ENCODE measurements at regions not wholly inside any gene's neighbourhood (a gene's known extent, or its start where the extent isn't known, plus 50 kb on each side); places are given as distances from the start of the nearest gene placed in this dataset.

- no peak for TF ChIP-seq CTCF (IDR thresholded peaks at IDR 0.05)
- Mint-ChIP-seq H3K27ac (no peak overlapping the region), H3K4me1 (no peaks in the 10 kb centered on the region), H3K9me3 (no peaks in the 10 kb centered on the region), H3K4me3 (no peak overlapping the region), H3K36me3 (no peaks in the 10 kb centered on the region), H3K27me3 (ENCODE audit: low read depth in 2 of 2) (peaks cover 0 to 7% of the 10 kb centered on the region in 2 donors)
- 80% methylated on average over 4 of the region's 4 CpGs for WGBS (ENCODE audit: insufficient coverage)
- no peak for DNase-seq
- no peak for ATAC-seq
- intact Hi-C loops (cut with micrococcal nuclease): no loop called here
- H3K27me3 ChIP-seq (ENCODE audit: control insufficient read depth, insufficient read depth, low read length): no peaks in the 10 kb centered on the region
- H3K4me3 ChIP-seq (ENCODE audit: low read length): no peak overlapping the region
- no peaks in the 10 kb centered on the region for H3K4me1 ChIP-seq (ENCODE audit: control insufficient read depth, insufficient read depth, low read length)
- H3K9me3 ChIP-seq (ENCODE audit: control insufficient read depth, insufficient read depth, low read length): no peaks in the 10 kb centered on the region
- no peaks in the 10 kb centered on the region for H3K36me3 ChIP-seq (ENCODE audit: control insufficient read depth, insufficient read depth, low read length)
- H3K27ac ChIP-seq (ENCODE audit: low read length): no peak overlapping the region
Observed at GRCh38 chr14:54306806-54307205, 90.0 kb upstream of the CDKN3 start.

- intact Hi-C loops (cut with micrococcal nuclease): no loop called here
- ATAC-seq (no peak), DNase-seq (no peak)
- no peaks in the 10 kb centered on the region for H3K4me1 Mint-ChIP-seq
- no peaks in the 10 kb centered on the region for H3K9me3 ChIP-seq (ENCODE audit: control insufficient read depth, insufficient read depth, low read length)
- peaks cover 8 to 9% of the 10 kb centered on the region in 2 donors for H3K27me3 Mint-ChIP-seq (ENCODE audit: low read depth in 2 of 2)
- H3K27ac Mint-ChIP-seq: no peak overlapping the region
- no peaks in the 10 kb centered on the region for H3K36me3 ChIP-seq (ENCODE audit: control insufficient read depth, insufficient read depth, low read length)
- no peak overlapping the region for H3K4me3 Mint-ChIP-seq
- H3K4me3 ChIP-seq (ENCODE audit: low read length): no peak overlapping the region
- H3K27me3 ChIP-seq (ENCODE audit: control insufficient read depth, insufficient read depth, low read length): no peaks in the 10 kb centered on the region
- TF ChIP-seq CTCF (IDR thresholded peaks at IDR 0.05): no peak
- no peak overlapping the region for H3K27ac ChIP-seq (ENCODE audit: low read length)
- 63% methylated on average over 5 of the region's 5 CpGs for WGBS (ENCODE audit: insufficient coverage)
- no peaks in the 10 kb centered on the region for H3K9me3 Mint-ChIP-seq
- no peaks in the 10 kb centered on the region for H3K4me1 ChIP-seq (ENCODE audit: control insufficient read depth, insufficient read depth, low read length)
- no peaks in the 10 kb centered on the region for H3K36me3 Mint-ChIP-seq
Observed at GRCh38 chr14:54309615-54310014, 87.2 kb upstream of the CDKN3 start.

- no peak for TF ChIP-seq CTCF (IDR thresholded peaks at IDR 0.05)
- Histone ChIP-seq H3K27ac (ENCODE audit: low read length) (no peak overlapping the region), H3K36me3 (ENCODE audit: control insufficient read depth, insufficient read depth, low read length) (no peaks in the 10 kb centered on the region), H3K9me3 (ENCODE audit: control insufficient read depth, insufficient read depth, low read length) (no peaks in the 10 kb centered on the region), H3K27me3 (ENCODE audit: control insufficient read depth, insufficient read depth, low read length) (no peaks in the 10 kb centered on the region), H3K4me3 (ENCODE audit: low read length) (no peak overlapping the region), H3K4me1 (ENCODE audit: control insufficient read depth, insufficient read depth, low read length) (no peaks in the 10 kb centered on the region)
- intact Hi-C loops (cut with micrococcal nuclease): no loop called here
- H3K27ac Mint-ChIP-seq: no peak overlapping the region
- H3K9me3 Mint-ChIP-seq: no peaks in the 10 kb centered on the region
- ATAC-seq: no peak
- no peaks in the 10 kb centered on the region for H3K36me3 Mint-ChIP-seq
- no peak overlapping the region for H3K4me3 Mint-ChIP-seq
- H3K4me1 Mint-ChIP-seq: no peaks in the 10 kb centered on the region
- peaks cover 12 to 16% of the 10 kb centered on the region in 2 donors for H3K27me3 Mint-ChIP-seq (ENCODE audit: low read depth in 2 of 2)
- WGBS (ENCODE audit: insufficient coverage): 74% methylated on average over 7 of the region's 10 CpGs
- no peak for DNase-seq
Observed at GRCh38 chr14:54310151-54310850, 86.5 kb upstream of the CDKN3 start.

GRCh38 chr14:54310851-54311228 is 86.0 kb upstream of the CDKN3 start:
- H3K27ac ChIP-seq (ENCODE audit: low read length): no peak overlapping the region
- Mint-ChIP-seq H3K36me3 (no peaks in the 10 kb centered on the region), H3K4me1 (no peaks in the 10 kb centered on the region), H3K27ac (no peak overlapping the region), H3K9me3 (no peaks in the 10 kb centered on the region), H3K27me3 (ENCODE audit: low read depth in 2 of 2) (peaks cover 10 to 21% of the 10 kb centered on the region in 2 donors), H3K4me3 (no peak overlapping the region)
- no peaks in the 10 kb centered on the region for H3K36me3 ChIP-seq (ENCODE audit: control insufficient read depth, insufficient read depth, low read length)
- no peaks in the 10 kb centered on the region for H3K4me1 ChIP-seq (ENCODE audit: control insufficient read depth, insufficient read depth, low read length)
- no peaks in the 10 kb centered on the region for H3K27me3 ChIP-seq (ENCODE audit: control insufficient read depth, insufficient read depth, low read length)
- ATAC-seq: no peak
- H3K9me3 ChIP-seq (ENCODE audit: control insufficient read depth, insufficient read depth, low read length): no peaks in the 10 kb centered on the region
- no peak for TF ChIP-seq CTCF (IDR thresholded peaks at IDR 0.05)
- intact Hi-C loops (cut with micrococcal nuclease): no loop called here
- no peak for DNase-seq
- H3K4me3 ChIP-seq (ENCODE audit: low read length): no peak overlapping the region
- WGBS (ENCODE audit: insufficient coverage): 88% methylated on average over 2 of the region's 2 CpGs
